Duodenal mucosa (tissue), 2 donors: ENCODE measurements at regions not wholly inside any gene's neighbourhood (a gene's known extent, or its start where the extent isn't known, plus 50 kb on each side); places are given as distances from the start of the nearest gene placed in this dataset.

Experiments
- H3K27ac ChIP-seq: one replicate; pipeline ENCODE4 v1.7.0; 2013; ENCODE audit warnings: low read depth, low read length
- H3K27me3 ChIP-seq, 2 donors: one replicate each; pipeline ENCODE4 v1.7.0; 2013; ENCODE audit warnings: low read length in 2 of 2, control low read depth in 1 of 2; ENCODE audit not compliant: insufficient read depth in 2 of 2, control insufficient read depth in 1 of 2
- H3K36me3 ChIP-seq, 2 donors: one replicate each; pipeline ENCODE4 v1.7.0; 2013; ENCODE audit warnings: low read length in 2 of 2, control low read depth in 1 of 2; ENCODE audit not compliant: insufficient read depth in 2 of 2, control insufficient read depth in 1 of 2
- H3K4me1 ChIP-seq, 2 donors: one replicate each; pipeline ENCODE4 v1.7.0; 2013; ENCODE audit warnings: low read length in 2 of 2, control low read depth in 1 of 2; ENCODE audit not compliant: insufficient read depth in 2 of 2, control insufficient read depth in 1 of 2
- H3K4me3 ChIP-seq, 2 donors: one replicate each; pipeline ENCODE4 v1.7.0; 2013; ENCODE audit warnings: low read length in 2 of 2, low read depth in 1 of 2
- H3K9ac ChIP-seq, 2 donors: one replicate each; pipeline ENCODE4 v1.7.0; 2013; ENCODE audit warnings: low read length in 2 of 2, low read depth in 1 of 2
- H3K9me3 ChIP-seq, 2 donors: one replicate each; pipeline ENCODE4 v1.7.0; 2013; ENCODE audit warnings: low read length in 2 of 2, control low read depth in 1 of 2; ENCODE audit not compliant: control insufficient read depth in 1 of 2

- Histone ChIP-seq H3K4me3 (no peak overlapping the region), H3K36me3 (no peaks in the 10 kb centered on the region), H3K27me3 (peaks cover 5 to 6% of the 10 kb centered on the region in 2 donors), H3K9ac (no peak overlapping the region), H3K4me1 (no peaks in the 10 kb centered on the region), H3K9me3 (peaks cover 0 to 7% of the 10 kb centered on the region in 2 donors), H3K27ac (no peak overlapping the region)
Observed at GRCh38 chr7:155173905-155174304, 103.8 kb downstream of the HTR5A start.

GRCh38 chr7:155178096-155178495, 108.0 kb downstream of the HTR5A start:
- peaks cover 0 to 7% of the 10 kb centered on the region in 2 donors for H3K9me3 ChIP-seq
- no peaks in the 10 kb centered on the region for H3K4me1 ChIP-seq
- H3K4me3 ChIP-seq: no peak overlapping the region
- H3K27me3 ChIP-seq: peaks cover 0 to 2% of the 10 kb centered on the region in 2 donors
- H3K9ac ChIP-seq: no peak overlapping the region
- no peaks in the 10 kb centered on the region for H3K36me3 ChIP-seq
- no peak overlapping the region for H3K27ac ChIP-seq

DNA sequence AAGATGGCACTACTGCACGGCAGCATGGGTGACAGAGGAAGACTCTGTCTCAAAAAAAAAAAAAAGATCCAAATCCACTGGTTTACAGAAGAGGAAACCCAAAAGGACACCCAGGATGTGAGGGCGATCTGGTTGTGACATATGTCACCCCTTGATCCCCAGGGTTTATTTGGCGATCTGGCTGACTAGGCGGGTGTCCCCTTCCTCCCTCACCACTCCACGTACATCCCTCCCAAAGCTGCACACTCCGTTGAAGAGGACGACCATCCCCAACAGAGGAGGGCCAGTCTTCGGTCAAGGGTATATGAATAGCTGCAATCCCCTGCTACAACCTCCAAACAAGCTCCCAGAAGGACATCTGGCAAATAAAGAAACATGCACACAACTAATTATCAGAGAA, 111.6 kb downstream of the HTR5A start:
- Histone ChIP-seq H3K27ac (no peak overlapping the region), H3K27me3 (no peaks in the 10 kb centered on the region), H3K9me3 (peaks cover 23 to 27% of the 10 kb centered on the region in 2 donors), H3K9ac (no peak overlapping the region), H3K4me3 (no peak overlapping the region), H3K4me1 (no peaks in the 10 kb centered on the region), H3K36me3 (no peaks in the 10 kb centered on the region)

GRCh38 chr7:155182406-155182970, 112.4 kb downstream of the HTR5A start:
- Histone ChIP-seq H3K9me3 (peaks cover 25% of the 10 kb centered on the region in 2 donors), H3K27ac (no peak overlapping the region), H3K36me3 (no peaks in the 10 kb centered on the region), H3K4me1 (no peaks in the 10 kb centered on the region), H3K9ac (no peak overlapping the region), H3K4me3 (no peak overlapping the region), H3K27me3 (no peaks in the 10 kb centered on the region)

DNA sequence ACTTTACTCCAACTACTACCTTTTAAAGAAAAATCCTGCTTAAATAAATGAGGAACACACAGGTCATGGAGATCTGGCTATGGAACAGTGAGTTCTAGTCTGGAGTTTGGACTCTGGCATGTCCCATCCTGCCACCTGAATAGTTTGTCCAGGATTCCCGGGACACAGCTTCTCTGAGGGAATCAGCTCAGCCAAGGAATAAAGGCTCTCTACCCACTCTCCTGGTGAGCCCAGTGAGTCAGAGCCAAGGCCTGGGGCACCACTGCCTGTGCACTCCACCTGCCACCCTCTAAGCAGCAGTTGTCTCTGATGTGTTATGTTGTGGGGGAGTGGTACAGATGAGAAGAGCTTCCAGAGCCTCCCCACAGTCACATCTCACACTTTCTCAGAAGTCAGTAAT, 113.5 kb downstream of the HTR5A start:
- Histone ChIP-seq H3K9me3 (peaks cover 21 to 25% of the 10 kb centered on the region in 2 donors), H3K27me3 (no peaks in the 10 kb centered on the region), H3K4me1 (no peaks in the 10 kb centered on the region), H3K36me3 (no peaks in the 10 kb centered on the region), H3K4me3 (no peak overlapping the region), H3K9ac (no peak overlapping the region), H3K27ac (no peak overlapping the region)

- no peaks in the 10 kb centered on the region for H3K36me3 ChIP-seq
- H3K27ac ChIP-seq: no peak overlapping the region
- no peaks in the 10 kb centered on the region for H3K27me3 ChIP-seq
Observed at GRCh38 chr7:155184923-155185322, 112.8 kb upstream of the INSIG1 start.

GRCh38 chr7:155187061-155187785, 110.5 kb upstream of the INSIG1 start:
- no peaks in the 10 kb centered on the region for H3K4me1 ChIP-seq
- H3K36me3 ChIP-seq: no peaks in the 10 kb centered on the region
- no peak overlapping the region for H3K4me3 ChIP-seq
- no peaks in the 10 kb centered on the region for H3K27me3 ChIP-seq
- peaks cover 21 to 25% of the 10 kb centered on the region in 2 donors for H3K9me3 ChIP-seq
- H3K9ac ChIP-seq: no peak overlapping the region
- H3K27ac ChIP-seq: no peak overlapping the region

More at GRCh38 chr7:155184923-155185322, 112.8 kb upstream of the INSIG1 start:
- H3K9ac ChIP-seq: no peak overlapping the region
- no peak overlapping the region for H3K4me3 ChIP-seq
- H3K4me1 ChIP-seq: no peaks in the 10 kb centered on the region
- peaks cover 21 to 25% of the 10 kb centered on the region in 2 donors for H3K9me3 ChIP-seq

- H3K27ac ChIP-seq: no peak overlapping the region
- H3K27me3 ChIP-seq: no peaks in the 10 kb centered on the region
- no peaks in the 10 kb centered on the region for H3K4me1 ChIP-seq
Observed at GRCh38 chr7:155188357-155188756, 109.3 kb upstream of the INSIG1 start.

GRCh38 chr7:155188821-155189581, 108.7 kb upstream of the INSIG1 start:
- H3K9ac ChIP-seq: no peak overlapping the region
- H3K4me1 ChIP-seq: no peaks in the 10 kb centered on the region
- peaks cover 20 to 25% of the 10 kb centered on the region in 2 donors for H3K9me3 ChIP-seq
- H3K4me3 ChIP-seq: no peak overlapping the region
- H3K27ac ChIP-seq: no peak overlapping the region
- no peaks in the 10 kb centered on the region for H3K36me3 ChIP-seq
- H3K27me3 ChIP-seq: no peaks in the 10 kb centered on the region

More at GRCh38 chr7:155188357-155188756, 109.3 kb upstream of the INSIG1 start:
- H3K9me3 ChIP-seq: peaks cover 21 to 25% of the 10 kb centered on the region in 2 donors
- no peaks in the 10 kb centered on the region for H3K36me3 ChIP-seq
- H3K9ac ChIP-seq: no peak overlapping the region
- H3K4me3 ChIP-seq: no peak overlapping the region

DNA sequence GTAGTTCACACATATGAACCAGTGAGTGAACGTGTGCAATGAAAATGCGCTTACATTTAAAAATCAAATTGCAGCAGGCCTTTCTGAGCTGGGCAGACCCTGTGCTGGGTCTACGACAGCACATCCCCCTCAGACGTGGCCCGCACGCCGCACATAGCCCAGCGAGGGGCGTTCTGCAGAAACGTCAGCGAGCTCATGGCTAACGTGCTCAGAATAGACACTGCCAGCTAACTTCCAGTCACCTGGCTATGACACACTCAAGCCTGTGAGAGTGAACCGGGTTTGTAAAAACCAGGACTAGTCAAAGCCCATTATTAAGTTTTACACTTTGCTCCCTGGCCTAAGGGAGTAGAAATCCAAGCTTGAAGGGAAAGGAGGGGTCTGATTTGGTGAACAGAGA, 108.1 kb upstream of the INSIG1 start:
- Histone ChIP-seq H3K4me3 (no peak overlapping the region), H3K27ac (no peak overlapping the region), H3K4me1 (no peaks in the 10 kb centered on the region), H3K36me3 (no peaks in the 10 kb centered on the region), H3K9me3 (peaks cover 16 to 22% of the 10 kb centered on the region in 2 donors), H3K27me3 (no peaks in the 10 kb centered on the region), H3K9ac (no peak overlapping the region)
